K562 (cell line): ENCODE measurements at regions not wholly inside any gene's neighbourhood (a gene's known extent, or its start where the extent isn't known, plus 50 kb on each side); places are given as distances from the start of the nearest gene placed in this dataset.

ENCODE experiments used
- ATAC-seq: fragments of 200-7000 bp; cut with Tn5 transposase; 3 replicates; pipeline ENCODE4 v1.9.1; 2020; ENCODE audit warnings: moderate library complexity
- BruUV-seq: library from RNA; stranded (reverse); fragments of 400-500 nt; replicated peaks from 2 replicates; lab custom pipeline; 2021; lab: Mats Ljungman, UMichigan
- CTCF ChIA-PET: fragments of 300-600 bp; formaldehyde crosslinking; extraction: SDS; loops from one replicate; lab custom pipeline; 2021; ENCODE audit warnings: low intra/inter-chr PET ratio; lab: Yijun Ruan, JAX
- POLR2A ChIA-PET: fragments of 300-600, 350-650 bp; sonication (Branson Sonifier 250); formaldehyde crosslinking; extraction: SDS; loops from one replicate; lab custom pipeline; 2021; ENCODE audit warnings: antibody characterized with exemption, inconsistent platforms; lab: Yijun Ruan, JAX
- DNase-seq, 4 experiments: peaks; one replicate each; pipeline versions ENCODE4 v3.0.0 to v3.0.0-alpha.2; 2011 to 2018; ENCODE audit warnings: low spot score in 3 of 4, mixed read lengths in 3 of 4; ENCODE audit errors: extremely low read depth in 1 of 4
- FAIRE-seq: peaks from 2 replicates; lab custom pipeline; 2011; peaks lifted over from hg19 to GRCh38; lab: Jason Lieb, UNC
- H2AFZ ChIP-seq: 2 replicates; pipeline ENCODE4 v1.6.0; 2011; ENCODE audit warnings: low read depth, low read length, control low read depth, inconsistent platforms
- H3K27ac ChIP-seq: fragments of 200-600 bp; 3 replicates; pipeline ENCODE4 v1.8.0; 2011; ENCODE audit warnings: low read depth, mild to moderate bottlenecking, control low read depth, inconsistent platforms, low read length, moderate library complexity, mixed read lengths; ENCODE audit errors: extremely low read depth
- H3K27me3 ChIP-seq, 2 experiments: fragments of 300-600 bp in 1 of 2; 2 replicates in 1 of 2; 3 replicates in 1 of 2; pipeline versions ENCODE4 v1.6.0 to v1.8.0; 2011; ENCODE audit warnings: inconsistent platforms in 2 of 2, low read length in 2 of 2, mild to moderate bottlenecking in 1 of 2, mixed read lengths in 1 of 2, moderate library complexity in 1 of 2; ENCODE audit not compliant: control insufficient read depth in 2 of 2, insufficient read depth in 2 of 2
- H3K36me3 ChIP-seq: fragments of 300-600 bp; 3 replicates; pipeline ENCODE4 v1.8.0; 2011; ENCODE audit warnings: mild to moderate bottlenecking, low read length, inconsistent platforms; ENCODE audit not compliant: control insufficient read depth, insufficient read depth
- H3K4me1 ChIP-seq, 2 experiments: fragments of 200-600 bp in 1 of 2; replicated peaks in 1 of 2; 2 replicates in 1 of 2; 3 replicates in 1 of 2; pipeline versions ENCODE4 v1.5.1 to v1.8.0; 2011; ENCODE audit warnings: inconsistent platforms in 2 of 2, low read length in 2 of 2, mild to moderate bottlenecking in 1 of 2, mixed read lengths in 1 of 2, moderate library complexity in 1 of 2; ENCODE audit not compliant: control insufficient read depth in 2 of 2, insufficient read depth in 2 of 2
- H3K4me2 ChIP-seq: 2 replicates; pipeline ENCODE4 v1.6.1; 2011; ENCODE audit warnings: low read length, control low read depth, inconsistent platforms, mixed read lengths; ENCODE audit not compliant: insufficient read depth
- H3K4me3 ChIP-seq: fragments of 200-600 bp; sonication (generic), shearing (Covaris generic); 2 replicates; pipeline ENCODE4 v1.5.1; 2016; ENCODE audit warnings: control low read depth, inconsistent platforms
- H3K79me2 ChIP-seq: fragments of 200-600 bp; 3 replicates; pipeline ENCODE4 v1.8.0; 2011; ENCODE audit warnings: low read length, inconsistent platforms; ENCODE audit not compliant: control insufficient read depth, insufficient read depth
- H3K9ac ChIP-seq, 2 experiments: 2 replicates each; pipeline versions ENCODE4 v1.6.0 to v1.6.1; 2011; ENCODE audit warnings: low read depth in 2 of 2, low read length in 2 of 2, control low read depth in 1 of 2, inconsistent platforms in 1 of 2, mild to moderate bottlenecking in 1 of 2, mixed read lengths in 1 of 2; ENCODE audit not compliant: insufficient read depth in 1 of 2
- H3K9me1 ChIP-seq: one replicate; pipeline ENCODE4 v1.6.0; 2011; ENCODE audit warnings: inconsistent platforms, mild to moderate bottlenecking, low read length, moderate library complexity; ENCODE audit not compliant: control insufficient read depth, insufficient read depth
- H3K9me3 ChIP-seq: replicated peaks from 2 replicates; pipeline ENCODE4 v1.5.1; 2011; ENCODE audit warnings: low read depth, low read length, inconsistent platforms; ENCODE audit not compliant: control insufficient read depth, insufficient read depth
- H4K20me1 ChIP-seq: replicated peaks from 2 replicates; pipeline ENCODE4 v1.6.1; 2011; ENCODE audit warnings: low read length, inconsistent platforms, mixed read lengths; ENCODE audit not compliant: control insufficient read depth, insufficient read depth
- FIP1L1 ChIP-seq: fragments of 200-400 bp; formaldehyde crosslinking; IDR thresholded peaks from 2 replicates; pipeline ENCODE4 v1.6.1; 2018; ENCODE audit warnings: mild to moderate bottlenecking, low read depth, low read length; ENCODE audit not compliant: poor library complexity, severe bottlenecking
- FOS ChIP-seq: IDR thresholded peaks from 3 replicates; pipeline ENCODE4 v1.6.1; 2011; ENCODE audit not compliant: insufficient read length; ENCODE audit errors: extremely low read depth
- GABPB1 ChIP-seq: sonication (generic); formaldehyde crosslinking; IDR thresholded peaks from 2 replicates; pipeline ENCODE4 v1.8.0; 2022; ENCODE audit warnings: mild to moderate bottlenecking, missing genetic modification reagents
- GTF2B ChIP-seq: IDR thresholded peaks from 2 replicates; pipeline ENCODE4 v1.6.1; 2011; ENCODE audit not compliant: insufficient read length; ENCODE audit errors: extremely low read depth
- HLTF ChIP-seq: fragments of 450-650 bp; IDR thresholded peaks from 2 replicates; pipeline ENCODE4 v1.6.1; 2016
- KDM4B ChIP-seq, 2 experiments: fragments of 450-650 bp in 1 of 2; sonication (generic) in 1 of 2; IDR thresholded peaks; 2 replicates each; pipeline ENCODE4 v1.6.1; 2016 to 2017; ENCODE audit warnings: borderline replicate concordance in 2 of 2, antibody characterized with exemption in 1 of 2, low read depth in 1 of 2, mild to moderate bottlenecking in 1 of 2
- PHTF2 ChIP-seq: fragments of 250-450 bp; sonication (Bioruptor Pico); IDR thresholded peaks from 2 replicates; pipeline ENCODE4 v1.5.0; 2021; ENCODE audit warnings: mild to moderate bottlenecking
- POLR3G ChIP-seq: IDR thresholded peaks from 2 replicates; pipeline ENCODE4 v1.6.1; 2011; ENCODE audit not compliant: insufficient read length, insufficient replicate concordance; ENCODE audit errors: extremely low read depth
- TBL1XR1 ChIP-seq, 2 experiments: IDR thresholded peaks; 2 replicates each; pipeline ENCODE4 v1.6.1; 2012; ENCODE audit warnings: improper control_type of control experiment in 2 of 2, low read length in 2 of 2, mild to moderate bottlenecking in 1 of 2
- ZBTB11 ChIP-seq, 3 experiments: fragments of 200-800 bp in 1 of 3; fragments of 250-450 bp in 1 of 3; fragments of 450-650 bp in 1 of 3; sonication (Bioruptor Pico) in 1 of 3; sonication (Bioruptor generic) in 1 of 3; formaldehyde crosslinking in 1 of 3; IDR thresholded peaks; 2 replicates each; pipeline versions ENCODE4 v1.6.1 to v1.8.0; 2016 to 2022; ENCODE audit warnings: mild to moderate bottlenecking in 2 of 3, missing genetic modification characterization in 2 of 3, missing compliant biosample characterization in 1 of 3, moderate library complexity in 1 of 3
- ZFX ChIP-seq: sonication (generic); formaldehyde crosslinking; IDR thresholded peaks from 2 replicates; pipeline ENCODE4 v1.8.0; 2022; ENCODE audit warnings: mild to moderate bottlenecking, missing genetic modification reagents, moderate library complexity
- ZNF217 ChIP-seq: sonication (generic); formaldehyde crosslinking; IDR thresholded peaks from 2 replicates; pipeline ENCODE4 v1.8.0; 2022; ENCODE audit warnings: mild to moderate bottlenecking, missing genetic modification reagents
- ZNF408 ChIP-seq: fragments of 250-450 bp; sonication (Bioruptor Pico); IDR thresholded peaks from 2 replicates; pipeline ENCODE4 v1.4.0; 2020; ENCODE audit warnings: low read depth, mild to moderate bottlenecking, moderate library complexity
- WGBS: fragments of 100-300 bp; shearing (Covaris generic); methylation state at CpG from one replicate; pipeline ENCODE4 v1.1.6; 2016; ENCODE audit warnings: low coverage, mixed read lengths; ENCODE audit not compliant: insufficient coverage; ENCODE audit errors: missing lambda C conversion rate; 5-methylcytosine and 5-hydroxymethylcytosine counted together
- in situ Hi-C: fragments of 300-500 bp; cut with MboI; formaldehyde crosslinking; loops from 4 replicates; pipeline ENCODE4 v1.15.0; 2018; ENCODE audit warnings: inconsistent platforms, mixed read lengths
- intact Hi-C: fragments of 100-400 bp; cut with micrococcal nuclease; formaldehyde crosslinking; loops from 2 replicates; pipeline ENCODE4 v1.14.2; 2022

- Histone ChIP-seq H3K27ac (no peak overlapping the region), H3K4me1 (no peaks in the 10 kb centered on the region), H3K36me3 (no peaks in the 10 kb centered on the region), H2AFZ (no peak overlapping the region), H3K4me2 (no peak overlapping the region), H3K9ac (no peak overlapping the region), H4K20me1 (no peaks in the 10 kb centered on the region), H3K9me1 (no peaks in the 10 kb centered on the region), H3K79me2 (no peaks in the 10 kb centered on the region), H3K9me3 (no peaks in the 10 kb centered on the region), H3K4me3 (no peak overlapping the region), H3K27me3 (no peaks in the 10 kb centered on the region)
- 6% methylated on average over 1 of the region's 1 CpG for WGBS
- ATAC-seq (no peak), DNase-seq (no peak), FAIRE-seq (no peak)
- no TSS peak for BruUV-seq
- ChIA-PET CTCF (no interaction called here), POLR2A (no interaction called here)
- intact Hi-C loops = no loop called here
- in situ Hi-C loops = no loop called here
- TF ChIP-seq ZFX (CRISPR knock-in tag) = no peak
Measured at GRCh38 chr6:127030836-127031235, 87.6 kb upstream of the RSPO3 start.

- FAIRE-seq = no peak
- Histone ChIP-seq H3K79me2 (no peaks in the 10 kb centered on the region), H3K9ac (no peak overlapping the region), H2AFZ (no peak overlapping the region), H3K4me1 (no peaks in the 10 kb centered on the region), H3K27me3 (no peaks in the 10 kb centered on the region), H4K20me1 (no peaks in the 10 kb centered on the region), H3K4me3 (no peak overlapping the region), H3K36me3 (no peaks in the 10 kb centered on the region), H3K27ac (no peak overlapping the region), H3K9me3 (no peaks in the 10 kb centered on the region), H3K4me2 (no peak overlapping the region), H3K9me1 (no peaks in the 10 kb centered on the region)
- BruUV-seq = no TSS peak
- intact Hi-C loops (no loop called here), in situ Hi-C loops (no loop called here)
- POLR2A ChIA-PET = no interaction called here
- no peak for ATAC-seq
- no peak for DNase-seq
- CTCF ChIA-PET = no interaction called here
- 0% methylated on average over 1 of the region's 1 CpG for WGBS
- TF ChIP-seq GABPB1 (CRISPR knock-in tag) = no peak
- no peak for TF ChIP-seq KDM4B (IDR thresholded peaks at IDR 0.05; ENCODE audit: borderline replicate concordance in 2 of 2, low read depth in 1 of 2)
- TF ChIP-seq GTF2B = no peak
- TF ChIP-seq ZNF217 = no peak
- no peak for TF ChIP-seq FOS
- TF ChIP-seq POLR3G = no peak
- no peak for TF ChIP-seq FIP1L1
- no peak for TF ChIP-seq ZBTB11 (CRISPR knock-in tag; IDR thresholded peaks at IDR 0.05)
- TF ChIP-seq ZNF408 = no peak
- no peak for TF ChIP-seq PHTF2 (CRISPR knock-in tag)
- TF ChIP-seq HLTF = no peak
- TF ChIP-seq TBL1XR1 (IDR thresholded peaks at IDR 0.05; ENCODE audit: low read length in 2 of 2) = no peak
Measured at GRCh38 chr6:127031511-127031910, 87.0 kb upstream of the RSPO3 start.
